Activated T-cell treated with anti-CD3 and anti-CD28 coated beads, Interleukin-2, amount 50 U/mL, for 72 hours (primary cell): ENCODE measurements at regions not wholly inside any gene's neighbourhood (a gene's known extent, or its start where the extent isn't known, plus 50 kb on each side); places are given as distances from the start of the nearest gene placed in this dataset.
"Not testable (repeated sequence)": the region's sequence is repeated elsewhere in the genome, so short reads cannot be mapped to it uniquely, and the experiment has no call there.

ENCODE experiments used
- ATAC-seq, 2 donors: fragments of 150-1000 bp; cut with Tn5 transposase; replicated peaks in 1 of 2; 2 replicates each; pipeline ENCODE4 v1.10.0; 2021; ENCODE audit warnings: moderate library complexity in 2 of 2, mild to moderate bottlenecking in 1 of 2
- DNase-seq, 2 donors: peaks; one replicate each; pipeline ENCODE4 v3.0.0; 2021 to 2022; ENCODE audit warnings: mixed read lengths in 1 of 2
- H3K27ac Mint-ChIP-seq: one replicate; pipeline ENCODE4 v1.8.0; 2022; ENCODE audit warnings: mild to moderate bottlenecking, moderate library complexity, mixed read lengths
- H3K27me3 Mint-ChIP-seq: one replicate; pipeline ENCODE4 v1.8.0; 2022; ENCODE audit warnings: low read depth, mixed read lengths
- H3K36me3 Mint-ChIP-seq, 2 donors: one replicate each; pipeline ENCODE4 v1.8.0; 2022; ENCODE audit warnings: mixed read lengths in 2 of 2, mild to moderate bottlenecking in 1 of 2; ENCODE audit not compliant: insufficient read depth in 2 of 2
- H3K4me1 Mint-ChIP-seq: one replicate; pipeline ENCODE4 v1.8.0; 2022; ENCODE audit warnings: low read depth, mixed read lengths
- H3K4me3 Mint-ChIP-seq, 2 donors: one replicate each; pipeline ENCODE4 v1.8.0; 2022; ENCODE audit warnings: mild to moderate bottlenecking in 2 of 2, mixed read lengths in 2 of 2, moderate library complexity in 2 of 2
- H3K9me3 Mint-ChIP-seq, 2 donors: one replicate each; pipeline ENCODE4 v1.8.0; 2022; ENCODE audit warnings: mixed read lengths in 2 of 2

DNA sequence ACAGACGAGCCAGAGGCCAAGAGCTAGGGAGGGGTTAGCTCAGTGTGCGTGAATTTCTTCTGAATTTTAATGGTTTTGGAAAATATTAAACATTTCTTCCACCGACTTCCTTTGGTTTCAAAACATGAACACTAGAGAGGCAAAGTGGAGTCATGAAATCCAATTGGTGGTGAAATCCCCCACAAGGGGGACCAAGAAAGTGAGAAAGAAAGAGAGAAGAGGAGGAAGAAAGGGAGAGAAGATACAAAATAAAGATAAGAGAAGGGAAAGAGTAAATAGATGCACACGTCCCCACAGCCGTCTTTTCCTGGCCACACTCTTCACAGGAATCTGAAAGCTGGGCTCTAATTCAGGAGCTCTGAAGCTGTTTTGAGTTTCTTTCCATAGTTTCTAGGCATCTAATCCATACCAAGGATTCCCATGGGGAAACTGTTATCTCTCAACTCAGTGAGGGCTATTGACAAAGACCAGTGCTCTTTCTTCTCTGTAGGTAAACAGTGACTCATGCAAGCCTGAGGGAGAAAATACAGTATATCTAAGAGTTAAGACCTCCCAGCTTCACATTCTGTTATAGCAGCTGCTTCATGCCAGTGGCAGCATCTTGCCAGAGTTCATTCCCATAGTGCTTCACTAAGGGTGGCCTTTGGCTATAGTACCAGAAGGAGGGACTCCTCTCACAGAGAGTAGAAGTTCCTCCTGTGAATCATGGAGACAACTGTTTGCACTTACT is 115.8 kb upstream of the LIFR start:
- Mint-ChIP-seq H3K4me1 (no peaks in the 10 kb centered on the region), H3K27me3 (no peaks in the 10 kb centered on the region), H3K36me3 (no peaks in the 10 kb centered on the region), H3K4me3 (no peak overlapping the region), H3K27ac (no peak overlapping the region), H3K9me3 (peaks cover 2% of the 10 kb centered on the region in 2 donors)
- ATAC-seq: no peak
- DNase-seq: no peak

DNA sequence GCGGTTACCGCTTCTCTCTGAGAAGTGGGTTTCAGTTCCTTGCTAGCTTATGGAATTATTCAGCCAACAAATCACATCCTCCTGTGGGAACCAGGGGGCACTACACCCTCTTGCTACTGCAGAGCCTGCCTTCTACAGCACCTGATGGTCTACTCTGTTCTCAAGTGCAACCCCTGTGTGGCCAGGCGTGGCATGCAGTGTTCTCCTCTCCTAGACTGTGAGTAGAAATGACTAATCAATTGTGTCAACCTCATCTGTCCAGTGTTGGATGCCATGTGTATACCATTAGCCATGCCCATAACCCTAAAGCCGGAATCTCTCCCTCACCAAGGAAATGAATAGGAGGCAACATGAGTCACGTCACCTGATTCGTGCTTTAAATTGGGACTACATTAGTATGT is 117.2 kb upstream of the LIFR start:
- no peak for ATAC-seq

DNA sequence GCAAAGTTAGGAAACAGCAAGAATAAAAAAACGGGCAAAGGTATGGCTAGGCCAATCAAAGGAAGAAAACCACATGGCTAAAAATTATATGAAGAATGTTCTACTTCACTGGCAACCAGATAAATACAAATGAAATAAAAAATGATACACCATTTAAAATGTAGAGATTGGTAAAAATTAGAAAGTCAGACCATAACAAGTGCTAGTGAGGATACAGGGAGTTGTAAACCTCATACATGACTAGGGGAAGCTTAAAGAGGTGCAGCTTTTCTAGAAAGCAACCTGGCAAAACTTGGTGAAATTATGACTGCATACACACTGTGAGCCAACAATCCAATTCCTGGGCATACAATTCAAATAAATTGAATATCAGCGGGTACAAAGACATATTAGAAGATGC is 119.0 kb upstream of the LIFR start:
- H3K4me3 Mint-ChIP-seq: no peak overlapping the region
- H3K27me3 Mint-ChIP-seq: no peaks in the 10 kb centered on the region
- H3K27ac Mint-ChIP-seq: no peak overlapping the region
- no peaks in the 10 kb centered on the region for H3K4me1 Mint-ChIP-seq
- H3K9me3 Mint-ChIP-seq: peaks cover 2% of the 10 kb centered on the region in 2 donors
- no peaks in the 10 kb centered on the region for H3K36me3 Mint-ChIP-seq
- DNase-seq (no peak), ATAC-seq (no peak)

More for the DNA sequence above, 117.2 kb upstream of the LIFR start:
- Mint-ChIP-seq H3K27me3 (no peaks in the 10 kb centered on the region), H3K36me3 (no peaks in the 10 kb centered on the region), H3K27ac (no peak overlapping the region), H3K9me3 (peaks cover 2% of the 10 kb centered on the region in 2 donors), H3K4me3 (no peak overlapping the region), H3K4me1 (no peaks in the 10 kb centered on the region)
- no peak for DNase-seq

DNA sequence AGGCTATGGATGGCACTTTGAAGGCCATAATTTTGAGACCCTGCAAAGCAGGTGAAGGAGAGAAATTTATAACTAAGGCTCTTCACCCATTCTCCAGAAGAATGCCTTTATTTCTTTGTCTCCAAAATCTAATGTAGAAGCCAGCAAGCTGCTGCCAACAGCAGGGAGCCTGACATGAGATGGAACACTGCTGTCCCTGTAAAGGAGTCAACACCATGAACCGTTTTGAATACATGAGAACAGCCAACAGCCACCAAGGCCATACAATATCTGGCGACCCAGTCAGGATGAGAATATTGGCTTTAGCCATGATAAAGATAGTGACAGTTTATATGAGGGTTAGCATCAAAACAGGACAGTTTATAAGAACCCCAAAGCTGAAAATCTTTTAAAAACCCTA is 121.2 kb upstream of the LIFR start:
- H3K4me1 Mint-ChIP-seq: no peaks in the 10 kb centered on the region
- H3K36me3 Mint-ChIP-seq: no peaks in the 10 kb centered on the region
- no peak for DNase-seq
- ATAC-seq: no peak
- H3K27ac Mint-ChIP-seq: no peak overlapping the region
- H3K27me3 Mint-ChIP-seq: peaks cover 10% of the 10 kb centered on the region
- peaks cover 2 to 4% of the 10 kb centered on the region in 2 donors for H3K9me3 Mint-ChIP-seq
- H3K4me3 Mint-ChIP-seq: no peak overlapping the region

DNA sequence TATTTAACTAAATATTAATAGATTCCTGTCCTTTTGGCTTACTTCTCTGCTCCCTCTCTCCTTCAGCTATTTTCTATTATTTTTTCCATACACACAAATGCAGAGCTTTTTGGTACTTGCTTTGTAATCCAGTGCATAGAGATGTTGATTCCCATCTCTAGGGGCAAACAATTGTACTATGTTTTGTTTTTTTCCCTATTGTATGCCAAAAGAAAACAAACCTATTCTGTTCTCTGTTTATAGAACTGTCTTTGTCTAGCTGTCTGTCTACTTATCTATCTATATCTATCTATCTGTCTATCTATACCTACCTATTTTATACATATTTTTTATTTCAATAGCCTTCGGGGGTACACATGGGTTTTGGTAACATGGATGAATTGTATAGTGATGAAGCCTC is 121.6 kb upstream of the LIFR start:
- H3K27me3 Mint-ChIP-seq: peaks cover 10% of the 10 kb centered on the region
- no peaks in the 10 kb centered on the region for H3K4me1 Mint-ChIP-seq
- H3K36me3 Mint-ChIP-seq: no peaks in the 10 kb centered on the region
- H3K4me3 Mint-ChIP-seq: no peak overlapping the region
- DNase-seq: no peak
- H3K9me3 Mint-ChIP-seq: peaks cover 2 to 4% of the 10 kb centered on the region in 2 donors
- no peak for ATAC-seq
- H3K27ac Mint-ChIP-seq: no peak overlapping the region

DNA sequence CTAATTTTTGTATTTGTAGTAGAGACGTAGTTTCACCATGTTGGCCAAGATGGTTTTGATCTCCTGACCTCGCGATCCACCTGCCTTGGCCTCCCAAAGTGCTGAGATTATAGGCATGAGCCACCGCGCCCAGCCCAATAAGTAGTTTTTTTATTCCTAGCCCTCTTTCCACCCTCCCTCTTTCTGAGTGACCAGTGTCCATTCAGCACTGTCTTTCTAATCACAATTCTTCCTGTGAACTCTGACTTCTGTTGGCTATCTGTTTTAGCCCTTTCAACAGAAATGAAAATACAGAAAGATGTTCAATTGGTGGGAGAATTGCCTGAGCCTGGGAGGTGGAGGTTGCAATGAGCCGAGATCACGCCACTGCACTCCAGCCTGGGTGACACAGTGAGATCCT is 122.3 kb upstream of the LIFR start:
- H3K27ac Mint-ChIP-seq, DNase-seq, H3K4me3 Mint-ChIP-seq, ATAC-seq, H3K9me3 Mint-ChIP-seq, H3K36me3 Mint-ChIP-seq, H3K4me1 Mint-ChIP-seq: not testable (repeated sequence)
- H3K27me3 Mint-ChIP-seq: peaks cover 10% of the 10 kb centered on the region

DNA sequence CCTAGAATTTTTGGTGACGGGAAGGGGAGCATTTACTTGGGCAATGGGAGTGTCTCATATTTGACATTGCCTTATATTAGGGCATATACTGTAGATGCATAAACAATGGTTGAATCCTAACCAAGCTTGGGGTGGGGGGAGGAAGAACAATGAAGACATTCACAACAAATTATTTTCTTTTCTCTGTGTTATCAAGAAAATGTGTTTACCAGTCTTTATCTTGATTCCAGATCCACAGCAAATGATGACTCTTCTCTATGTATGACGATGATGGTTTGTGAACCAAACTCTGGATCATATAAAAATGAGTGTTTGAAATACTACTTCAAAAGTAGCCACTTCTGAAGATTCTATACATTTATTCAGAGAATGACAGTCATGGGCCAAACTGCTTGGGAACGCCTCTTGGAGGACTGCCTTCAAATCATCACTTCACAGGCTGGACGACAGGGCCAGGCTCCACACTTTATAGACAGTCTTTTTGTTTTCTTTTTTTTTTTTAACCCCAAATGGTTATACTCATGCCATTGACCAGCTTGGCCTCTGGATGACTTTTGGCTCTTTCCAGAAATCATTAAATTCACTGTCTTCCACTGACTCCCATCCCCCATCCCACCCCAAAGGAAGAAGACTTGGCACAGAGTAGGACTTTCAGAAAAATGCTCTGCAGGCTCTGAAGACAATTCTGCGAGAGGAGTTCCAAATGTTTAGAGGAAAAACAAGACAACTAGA is 123.8 kb upstream of the LIFR start:
- Mint-ChIP-seq H3K27me3 (peaks cover 10% of the 10 kb centered on the region), H3K36me3 (no peaks in the 10 kb centered on the region), H3K9me3 (peaks cover 0 to 2% of the 10 kb centered on the region in 2 donors), H3K27ac (no peak overlapping the region), H3K4me1 (no peaks in the 10 kb centered on the region), H3K4me3 (no peak overlapping the region)
- DNase-seq (no peak), ATAC-seq (no peak)

DNA sequence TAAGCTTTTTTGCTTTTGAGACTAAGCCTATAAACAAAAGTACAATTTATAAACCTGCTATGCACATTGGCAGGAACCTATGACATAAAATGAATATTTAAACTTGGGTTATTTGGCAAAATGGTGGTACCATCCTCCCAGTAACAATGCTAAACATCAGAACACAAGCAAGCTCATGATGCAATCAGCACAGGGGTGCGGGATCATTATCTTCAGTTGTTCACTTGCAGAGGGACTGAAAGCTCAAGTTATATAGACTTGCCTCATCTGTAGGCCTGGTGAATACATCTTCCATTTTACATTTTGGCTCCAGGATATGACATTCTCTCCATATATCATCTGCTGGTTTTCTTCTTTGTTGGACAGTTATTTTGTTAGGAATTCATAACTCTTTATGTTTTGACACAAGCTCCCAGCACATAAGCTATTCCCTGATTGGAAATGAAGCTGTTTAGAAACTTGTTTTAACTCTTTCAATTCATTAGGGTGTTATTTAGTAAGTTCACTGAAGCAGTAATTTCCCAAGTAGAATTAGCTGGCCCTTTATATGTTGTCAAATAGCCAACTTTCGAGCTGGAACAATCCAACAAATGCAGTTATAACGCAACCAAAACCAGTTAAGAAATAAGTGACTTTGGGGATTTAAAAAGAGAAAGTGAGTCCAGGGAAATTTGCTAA is 124.7 kb upstream of the LIFR start:
- Mint-ChIP-seq H3K27ac (no peak overlapping the region), H3K4me1 (no peaks in the 10 kb centered on the region), H3K36me3 (no peaks in the 10 kb centered on the region), H3K27me3 (peaks cover 10% of the 10 kb centered on the region), H3K9me3 (peaks cover 0 to 2% of the 10 kb centered on the region in 2 donors), H3K4me3 (no peak overlapping the region)
- ATAC-seq: no peak
- DNase-seq: no peak

DNA sequence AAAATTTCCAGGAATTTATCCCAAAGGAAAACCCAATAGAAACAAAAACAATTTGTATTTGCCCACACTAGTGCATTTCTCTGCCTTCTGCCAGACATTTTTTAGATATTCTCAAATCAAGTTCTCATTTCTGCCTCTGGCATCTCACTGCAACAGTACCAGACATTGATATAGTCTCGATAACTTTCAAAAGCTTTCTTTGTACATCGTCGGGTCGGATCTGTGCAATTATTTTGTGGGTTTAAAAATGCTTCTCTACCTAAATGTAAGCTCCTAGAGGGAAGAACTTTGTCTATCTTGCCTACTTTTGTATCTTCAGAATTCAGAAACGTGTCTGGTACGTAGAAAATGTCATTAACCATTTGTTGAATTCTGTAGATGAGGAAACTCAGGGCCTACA is 125.5 kb upstream of the LIFR start:
- ATAC-seq (no peak), DNase-seq (no peak)
- Mint-ChIP-seq H3K4me3 (no peak overlapping the region), H3K27me3 (peaks cover 10% of the 10 kb centered on the region), H3K4me1 (no peaks in the 10 kb centered on the region), H3K36me3 (no peaks in the 10 kb centered on the region), H3K9me3 (peaks cover 0 to 3% of the 10 kb centered on the region in 2 donors), H3K27ac (no peak overlapping the region)

DNA sequence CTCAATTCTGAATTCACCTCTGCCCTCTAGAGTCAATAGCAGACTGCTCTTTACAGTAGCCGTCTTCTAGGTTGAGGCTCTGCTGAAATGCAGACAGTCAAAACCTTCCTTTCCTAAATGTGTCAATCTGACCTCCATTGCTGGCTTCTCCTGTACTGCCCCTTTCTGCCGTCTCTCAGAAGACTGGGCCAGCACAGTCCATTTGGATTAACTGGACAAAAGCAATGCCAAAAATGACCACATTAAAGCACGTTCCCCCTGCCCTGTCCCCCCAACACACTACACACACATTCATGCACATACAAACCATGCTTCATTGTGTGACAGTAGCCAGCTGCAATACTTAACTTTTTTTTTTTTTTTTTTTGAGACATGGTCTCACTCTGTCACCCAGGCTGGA is 130.2 kb upstream of the LIFR start:
- Mint-ChIP-seq H3K36me3 (no peaks in the 10 kb centered on the region), H3K4me3 (no peak overlapping the region), H3K27me3 (peaks cover 24% of the 10 kb centered on the region)

DNA sequence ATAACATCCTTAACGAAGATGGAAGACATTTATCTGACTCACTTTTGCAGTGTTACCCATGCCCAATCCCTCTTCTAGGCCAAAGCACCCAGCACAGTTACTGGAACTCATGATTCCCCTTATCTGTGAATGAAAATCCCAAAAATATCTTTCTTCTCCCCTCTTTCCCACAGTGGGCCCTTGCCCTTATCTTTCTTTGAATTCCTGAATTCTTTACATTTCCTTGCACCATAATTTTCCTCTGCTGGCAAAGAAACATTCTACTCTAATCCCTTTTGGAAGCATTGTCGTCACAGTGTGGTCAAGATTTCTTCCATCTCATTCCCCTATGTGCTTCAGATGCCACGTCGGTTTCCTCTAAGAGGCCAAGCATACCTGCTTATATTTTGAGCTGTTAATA is 135.9 kb upstream of the LIFR start:
- H3K27ac Mint-ChIP-seq: no peak overlapping the region
- DNase-seq (no peak), ATAC-seq (no peak)
- peaks cover 43% of the 10 kb centered on the region for H3K27me3 Mint-ChIP-seq
- H3K4me1 Mint-ChIP-seq: no peaks in the 10 kb centered on the region
- no peak overlapping the region for H3K4me3 Mint-ChIP-seq
- H3K36me3 Mint-ChIP-seq: no peaks in the 10 kb centered on the region
- H3K9me3 Mint-ChIP-seq: peaks cover 7 to 9% of the 10 kb centered on the region in 2 donors

More for the DNA sequence above, 130.2 kb upstream of the LIFR start:
- Mint-ChIP-seq H3K4me1 (no peaks in the 10 kb centered on the region), H3K27ac (no peak overlapping the region), H3K9me3 (peaks cover 8 to 10% of the 10 kb centered on the region in 2 donors)
- DNase-seq: no peak
- no peak for ATAC-seq

DNA sequence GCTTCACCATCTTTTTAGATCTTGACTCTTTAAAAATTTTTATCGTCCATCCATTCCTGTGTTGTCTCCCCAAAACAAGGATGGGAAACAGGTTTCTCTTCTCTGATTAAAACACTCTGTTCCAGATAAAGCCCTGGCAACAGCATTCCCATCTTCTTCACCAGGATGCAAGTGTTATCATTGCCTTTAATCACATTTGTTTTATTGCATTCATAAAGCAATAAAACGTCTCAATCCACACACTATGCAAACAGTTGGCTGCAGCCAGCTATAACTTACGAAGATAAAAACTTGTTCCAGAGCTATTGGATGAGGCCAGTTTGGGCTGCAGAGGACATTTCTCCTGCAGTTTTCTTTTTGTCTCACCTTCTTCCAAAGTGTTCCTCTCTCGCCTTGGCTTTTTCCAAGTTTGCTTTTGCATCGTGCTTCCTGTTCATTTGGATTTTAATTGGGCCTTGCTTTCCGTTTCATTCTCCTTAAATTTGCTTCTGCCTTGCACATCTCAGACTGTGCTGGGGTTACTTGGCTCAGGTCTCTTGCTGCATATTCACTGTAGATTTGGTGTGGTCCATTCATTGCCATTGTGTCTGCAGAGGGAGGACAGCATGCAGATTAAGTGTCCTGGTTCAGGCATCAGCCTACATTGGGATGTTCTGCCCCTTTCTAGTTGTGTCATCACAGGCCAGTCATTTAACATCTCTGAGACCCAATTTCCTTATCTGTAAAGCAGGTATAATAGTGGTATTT is 136.5 kb upstream of the LIFR start:
- H3K4me1 Mint-ChIP-seq: no peaks in the 10 kb centered on the region
- no peaks in the 10 kb centered on the region for H3K36me3 Mint-ChIP-seq
- H3K9me3 Mint-ChIP-seq: peaks cover 7 to 9% of the 10 kb centered on the region in 2 donors
- H3K27me3 Mint-ChIP-seq: peaks cover 49% of the 10 kb centered on the region
- ATAC-seq: no peak
- DNase-seq: no peak
- no peak overlapping the region for H3K4me3 Mint-ChIP-seq
- H3K27ac Mint-ChIP-seq: no peak overlapping the region
